ENCODE measurements at regions not wholly inside any gene's neighbourhood (a gene's known extent, or its start where the extent isn't known, plus 50 kb on each side); places are given as distances from the start of the nearest gene placed in this dataset.

DNA sequence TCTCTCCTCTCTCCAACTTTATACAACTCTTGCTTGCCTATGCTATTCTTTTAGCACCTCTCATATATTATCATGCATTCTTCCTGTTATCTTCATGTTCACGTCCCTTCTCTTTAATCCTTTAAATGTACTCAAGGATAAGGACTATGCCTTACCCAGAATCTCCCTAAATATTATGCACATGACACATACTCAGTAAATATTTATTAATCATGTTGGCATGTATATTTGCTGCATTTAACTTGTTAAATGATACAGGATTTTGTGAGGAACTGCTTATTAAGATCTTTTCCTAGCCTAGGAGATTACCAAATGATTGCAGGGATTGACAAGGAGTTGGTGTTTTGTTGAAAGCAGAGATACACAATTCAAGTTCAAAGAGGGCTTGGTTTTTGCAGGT lies 109.4 kb downstream of the RGS2 start:
- Histone ChIP-seq H3K9me3 (ENCODE audit: control insufficient read depth in 2 of 3, insufficient read depth in 1 of 3, low read length in 3 of 3) (no peaks in the 10 kb centered on the region), H3K9ac (ENCODE audit: low read length in 3 of 3) (no peak overlapping the region), H3K27ac (ENCODE audit: low read depth in 2 of 2, low read length in 2 of 2) (no peak overlapping the region), H3K4me3 (ENCODE audit: low read length in 3 of 3) (no peak overlapping the region), H3K36me3 (ENCODE audit: control insufficient read depth in 2 of 3, insufficient read depth in 3 of 3, low read length in 3 of 3) (no peaks in the 10 kb centered on the region), H3K4me1 (ENCODE audit: control insufficient read depth in 2 of 3, insufficient read depth in 2 of 3, low read depth in 1 of 3, low read length in 3 of 3) (peaks cover 0 to 5% (median 3%) of the 10 kb centered on the region in 3 donors), H3K27me3 (ENCODE audit: control insufficient read depth, insufficient read depth, low read length) (no peaks in the 10 kb centered on the region)
- no peak for FAIRE-seq
- TF ChIP-seq, protein P1, sequence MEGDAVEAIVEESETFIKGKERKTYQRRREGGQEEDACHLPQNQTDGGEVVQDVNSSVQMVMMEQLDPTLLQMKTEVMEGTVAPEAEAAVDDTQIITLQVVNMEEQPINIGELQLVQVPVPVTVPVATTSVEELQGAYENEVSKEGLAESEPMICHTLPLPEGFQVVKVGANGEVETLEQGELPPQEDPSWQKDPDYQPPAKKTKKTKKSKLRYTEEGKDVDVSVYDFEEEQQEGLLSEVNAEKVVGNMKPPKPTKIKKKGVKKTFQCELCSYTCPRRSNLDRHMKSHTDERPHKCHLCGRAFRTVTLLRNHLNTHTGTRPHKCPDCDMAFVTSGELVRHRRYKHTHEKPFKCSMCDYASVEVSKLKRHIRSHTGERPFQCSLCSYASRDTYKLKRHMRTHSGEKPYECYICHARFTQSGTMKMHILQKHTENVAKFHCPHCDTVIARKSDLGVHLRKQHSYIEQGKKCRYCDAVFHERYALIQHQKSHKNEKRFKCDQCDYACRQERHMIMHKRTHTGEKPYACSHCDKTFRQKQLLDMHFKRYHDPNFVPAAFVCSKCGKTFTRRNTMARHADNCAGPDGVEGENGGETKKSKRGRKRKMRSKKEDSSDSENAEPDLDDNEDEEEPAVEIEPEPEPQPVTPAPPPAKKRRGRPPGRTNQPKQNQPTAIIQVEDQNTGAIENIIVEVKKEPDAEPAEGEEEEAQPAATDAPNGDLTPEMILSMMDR (IDR thresholded peaks at IDR 0.05; ENCODE audit: borderline replicate concordance, extremely low read depth, insufficient read depth) = no peak
- intact Hi-C loops (cut with DNase I) = no loop called here
- no peak for DNase-seq

GRCh38 chr1:192920412-192920811 lies 111.6 kb downstream of the RGS2 start:
- DNase-seq (no peak), FAIRE-seq (no peak)
- no peak overlapping the region for H3K27ac ChIP-seq (ENCODE audit: low read depth in 2 of 2, low read length in 2 of 2)
- no peaks in the 10 kb centered on the region for H3K27me3 ChIP-seq (ENCODE audit: control insufficient read depth, insufficient read depth, low read length)
- intact Hi-C loops (cut with DNase I) = no loop called here
- TF ChIP-seq, protein P1 (IDR thresholded peaks at IDR 0.05; ENCODE audit: borderline replicate concordance, extremely low read depth, insufficient read depth) = no peak
- no peak overlapping the region for H3K4me3 ChIP-seq (ENCODE audit: low read length in 3 of 3)
- no peaks in the 10 kb centered on the region for H3K36me3 ChIP-seq (ENCODE audit: control insufficient read depth in 2 of 3, insufficient read depth in 3 of 3, low read length in 3 of 3)
- H3K4me1 ChIP-seq (ENCODE audit: control insufficient read depth in 2 of 3, insufficient read depth in 2 of 3, low read depth in 1 of 3, low read length in 3 of 3) = no peaks in the 10 kb centered on the region
- H3K9ac ChIP-seq (ENCODE audit: low read length in 3 of 3) = no peak overlapping the region
- no peaks in the 10 kb centered on the region for H3K9me3 ChIP-seq (ENCODE audit: control insufficient read depth in 2 of 3, insufficient read depth in 1 of 3, low read length in 3 of 3)

DNA sequence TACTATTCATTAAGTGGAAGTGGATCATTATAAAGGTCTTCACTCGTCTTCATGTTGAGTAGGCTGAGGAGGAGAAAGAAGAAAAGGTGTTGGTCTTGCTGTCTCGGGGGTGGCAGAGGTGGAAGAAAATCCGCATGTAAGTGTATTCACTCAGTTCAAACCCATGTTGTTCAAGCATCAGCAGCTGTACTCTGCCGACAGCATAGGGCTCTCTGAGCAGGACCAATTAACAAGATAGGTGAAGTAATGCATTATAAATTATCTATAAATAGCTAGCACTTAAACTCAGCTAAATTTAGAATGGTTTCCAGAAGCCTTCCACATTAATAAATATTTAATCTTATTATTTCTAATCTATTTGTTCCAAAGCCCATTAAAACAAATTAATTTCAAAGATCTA lies 116.8 kb downstream of the RGS2 start:
- intact Hi-C loops (cut with DNase I) = no loop called here
- no peaks in the 10 kb centered on the region for H3K36me3 ChIP-seq (ENCODE audit: control insufficient read depth in 2 of 3, insufficient read depth in 3 of 3, low read length in 3 of 3)
- H3K4me3 ChIP-seq (ENCODE audit: low read length in 3 of 3) = no peak overlapping the region
- H3K9ac ChIP-seq (ENCODE audit: low read length in 3 of 3) = no peak overlapping the region
- H3K27ac ChIP-seq (ENCODE audit: low read depth in 2 of 2, low read length in 2 of 2) = no peak overlapping the region
- no peak for FAIRE-seq
- TF ChIP-seq, protein P1 (IDR thresholded peaks at IDR 0.05; ENCODE audit: borderline replicate concordance, extremely low read depth, insufficient read depth) = no peak
- no peak for DNase-seq
- H3K4me1 ChIP-seq (ENCODE audit: control insufficient read depth in 2 of 3, insufficient read depth in 2 of 3, low read depth in 1 of 3, low read length in 3 of 3) = no peaks in the 10 kb centered on the region
- H3K27me3 ChIP-seq (ENCODE audit: control insufficient read depth, insufficient read depth, low read length) = no peaks in the 10 kb centered on the region
- H3K9me3 ChIP-seq (ENCODE audit: control insufficient read depth in 2 of 3, insufficient read depth in 1 of 3, low read length in 3 of 3) = no peaks in the 10 kb centered on the region

DNA sequence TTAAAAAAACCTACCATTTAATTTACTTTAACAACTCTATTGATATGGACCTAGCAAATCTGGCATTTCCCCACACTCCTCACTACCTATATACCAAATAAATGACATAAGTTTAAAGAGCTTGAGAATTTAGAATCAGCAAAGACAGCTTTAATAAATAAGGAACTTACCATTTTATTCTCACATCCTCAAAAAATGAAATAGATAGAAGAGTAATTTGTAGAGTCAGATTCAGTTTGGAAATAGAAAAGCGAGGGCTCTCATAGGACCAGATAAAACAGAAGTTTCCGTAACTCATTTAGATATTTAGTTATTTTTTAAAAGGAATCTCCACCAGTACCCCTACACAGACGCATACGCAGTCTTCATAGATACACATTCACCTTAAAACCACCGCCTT lies 117.9 kb downstream of the RGS2 start:
- H3K4me3 ChIP-seq (ENCODE audit: low read length in 3 of 3) = no peak overlapping the region
- FAIRE-seq (no peak), DNase-seq (no peak)
- no peak overlapping the region for H3K9ac ChIP-seq (ENCODE audit: low read length in 3 of 3)
- intact Hi-C loops (cut with DNase I) = no loop called here
- TF ChIP-seq, protein P1 (IDR thresholded peaks at IDR 0.05; ENCODE audit: borderline replicate concordance, extremely low read depth, insufficient read depth) = no peak
- H3K4me1 ChIP-seq (ENCODE audit: control insufficient read depth in 2 of 3, insufficient read depth in 2 of 3, low read depth in 1 of 3, low read length in 3 of 3) = no peaks in the 10 kb centered on the region
- H3K9me3 ChIP-seq (ENCODE audit: control insufficient read depth in 2 of 3, insufficient read depth in 1 of 3, low read length in 3 of 3) = no peaks in the 10 kb centered on the region
- no peak overlapping the region for H3K27ac ChIP-seq (ENCODE audit: low read depth in 2 of 2, low read length in 2 of 2)
- H3K36me3 ChIP-seq (ENCODE audit: control insufficient read depth in 2 of 3, insufficient read depth in 3 of 3, low read length in 3 of 3) = no peaks in the 10 kb centered on the region
- H3K27me3 ChIP-seq (ENCODE audit: control insufficient read depth, insufficient read depth, low read length) = no peaks in the 10 kb centered on the region

Data from kidney (tissue), 13 donors.